RWPE2 (cell line): ENCODE measurements at regions not wholly inside any gene's neighbourhood (a gene's known extent, or its start where the extent isn't known, plus 50 kb on each side); places are given as distances from the start of the nearest gene placed in this dataset.
"Not testable (repeated sequence)": the region's sequence is repeated elsewhere in the genome, so short reads cannot be mapped to it uniquely, and the experiment has no call there.

ENCODE experiments used
- ATAC-seq: fragments of 200-7000 bp; cut with Tn5 transposase; 3 replicates; pipeline ENCODE4 v1.9.1; 2021; ENCODE audit warnings: low read depth
- DNase-seq: peaks from one replicate; pipeline ENCODE4 v3.0.0-alpha.2; 2020; ENCODE audit warnings: low spot score
- H3K27ac ChIP-seq: fragments of 450-650 bp; 2 replicates; pipeline ENCODE4 v1.5.1; 2017; ENCODE audit warnings: mild to moderate bottlenecking; ENCODE audit not compliant: poor library complexity, severe bottlenecking
- H3K27me3 ChIP-seq: fragments of 250-450 bp; sonication (Bioruptor Pico); 2 replicates; pipeline ENCODE4 v1.5.1; 2021; ENCODE audit warnings: mild to moderate bottlenecking, moderate library complexity; ENCODE audit not compliant: insufficient read depth, poor library complexity, severe bottlenecking
- H3K36me3 ChIP-seq: fragments of 250-450 bp; sonication (Bioruptor Pico); 2 replicates; pipeline ENCODE4 v1.5.1; 2020; ENCODE audit warnings: low read depth, mild to moderate bottlenecking, moderate library complexity
- H3K4me1 ChIP-seq: fragments of 250-450 bp; sonication (Bioruptor Pico); 2 replicates; pipeline ENCODE4 v1.5.1; 2021; ENCODE audit warnings: mild to moderate bottlenecking, moderate library complexity; ENCODE audit not compliant: insufficient read depth, poor library complexity, severe bottlenecking
- H3K4me3 ChIP-seq: fragments of 250-450 bp; sonication (Bioruptor Pico); 2 replicates; pipeline ENCODE4 v1.5.1; 2021; ENCODE audit warnings: mild to moderate bottlenecking, moderate library complexity; ENCODE audit not compliant: severe bottlenecking
- H3K9me3 ChIP-seq: fragments of 250-450 bp; sonication (Bioruptor Pico); 2 replicates; pipeline ENCODE4 v1.5.1; 2021; ENCODE audit warnings: mild to moderate bottlenecking, moderate library complexity; ENCODE audit not compliant: severe bottlenecking
- CTCF ChIP-seq: fragments of 450-650 bp; IDR thresholded peaks from one replicate; pipeline ENCODE4 v1.5.1; 2017; ENCODE audit warnings: mild to moderate bottlenecking, moderate library complexity; ENCODE audit not compliant: poor library complexity, severe bottlenecking

GRCh38 chr6:30810813-30811339 lies 66.5 kb upstream of the IER3 start:
- Histone ChIP-seq H3K4me1 (peaks cover 40% of the 10 kb centered on the region), H3K9me3 (no peaks in the 10 kb centered on the region), H3K27ac (peak overlapping the region; percentile 95), H3K4me3 (no peak overlapping the region), H3K36me3 (no peaks in the 10 kb centered on the region), H3K27me3 (no peaks in the 10 kb centered on the region)
- no peak for TF ChIP-seq CTCF
- peak; percentile 91 for ATAC-seq
- peak; percentile 96 for DNase-seq

- H3K9me3 ChIP-seq, H3K4me3 ChIP-seq, H3K27me3 ChIP-seq, DNase-seq, H3K27ac ChIP-seq, H3K36me3 ChIP-seq, ATAC-seq: not testable (repeated sequence)
- peaks cover 18% of the 10 kb centered on the region for H3K4me1 ChIP-seq
Measured at GRCh38 chr6:30807566-30807965, 63.2 kb upstream of the IER3 start.

GRCh38 chr6:30806581-30807183 lies 62.3 kb upstream of the IER3 start:
- Histone ChIP-seq H3K9me3 (no peaks in the 10 kb centered on the region), H3K27me3 (no peaks in the 10 kb centered on the region), H3K27ac (no peak overlapping the region), H3K4me1 (peaks cover 12% of the 10 kb centered on the region), H3K4me3 (no peak overlapping the region), H3K36me3 (no peaks in the 10 kb centered on the region)
- DNase-seq (no peak), ATAC-seq (no peak)
- no peak for TF ChIP-seq CTCF

- Histone ChIP-seq H3K4me1 (no peaks in the 10 kb centered on the region), H3K27me3 (no peaks in the 10 kb centered on the region), H3K36me3 (no peaks in the 10 kb centered on the region), H3K27ac (no peak overlapping the region), H3K9me3 (no peaks in the 10 kb centered on the region), H3K4me3 (no peak overlapping the region)
- ATAC-seq (no peak), DNase-seq (no peak)
- TF ChIP-seq CTCF: no peak
Measured at GRCh38 chr6:30804333-30804732, 60.0 kb upstream of the IER3 start.

DNA sequence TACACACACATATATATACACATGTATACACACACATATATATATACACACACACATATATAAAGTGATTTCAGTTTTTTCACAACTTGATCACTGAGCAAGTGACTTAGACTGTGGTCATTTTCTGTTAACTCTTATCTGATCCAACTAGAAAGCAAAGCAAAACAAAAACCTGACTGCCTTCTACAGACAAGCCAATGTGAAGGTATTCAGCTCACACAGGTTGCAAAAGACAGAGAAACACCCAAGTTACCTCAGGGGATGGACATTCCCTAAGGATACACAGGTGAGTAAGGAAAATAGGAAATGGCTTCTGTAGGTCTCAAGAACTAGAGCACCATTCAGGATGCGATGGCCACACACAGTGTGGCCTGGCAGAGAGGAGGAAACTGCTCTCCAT lies 58.4 kb upstream of the IER3 start:
- ATAC-seq (peak; percentile 58), DNase-seq (no peak)
- Histone ChIP-seq H3K9me3 (no peaks in the 10 kb centered on the region), H3K27me3 (no peaks in the 10 kb centered on the region), H3K4me1 (no peaks in the 10 kb centered on the region), H3K27ac (no peak overlapping the region), H3K36me3 (no peaks in the 10 kb centered on the region), H3K4me3 (no peak overlapping the region)
- no peak for TF ChIP-seq CTCF
